HCT116 (cell line): ENCODE measurements at regions not wholly inside any gene's neighbourhood (a gene's known extent, or its start where the extent isn't known, plus 50 kb on each side); places are given as distances from the start of the nearest gene placed in this dataset.

Experiments used
- ATAC-seq: fragments of 200-7000 bp; cut with Tn5 transposase; 2 replicates; pipeline ENCODE4 v1.9.1; 2020; ENCODE audit warnings: mild to moderate bottlenecking, moderate library complexity
- BruUV-seq: library from RNA; stranded (reverse); fragments of 400-500 nt; replicated peaks from 2 replicates; lab custom pipeline; 2021; lab: Mats Ljungman, UMichigan
- CTCF ChIA-PET: fragments of 300-600 bp; sonication (Branson Sonifier 250); formaldehyde crosslinking; loops from one replicate; lab custom pipeline; 2021; ENCODE audit warnings: antibody characterized with exemption; lab: Charles Lee
- POLR2A ChIA-PET: fragments of 300-600, 350-600 bp; sonication (Branson Sonifier 250); formaldehyde crosslinking; loops from one replicate; lab custom pipeline; 2021; ENCODE audit warnings: antibody characterized with exemption; lab: Charles Lee
- RAD21 ChIA-PET, 2 experiments: fragments of 300-600 bp; sonication (Branson Sonifier 250); formaldehyde crosslinking; loops; one replicate each; lab custom pipeline; 2023; ENCODE audit warnings: low total read pairs in 2 of 2; ENCODE audit not compliant: uncharacterized antibody in 2 of 2, unreplicated experiment in 2 of 2, low non-redundant PET in 1 of 2; lab: Charles Lee
- DNase-seq: peaks from one replicate; pipeline ENCODE4 v3.0.0-alpha.2; 2010; ENCODE audit warnings: low read depth, low spot score
- H2AFZ ChIP-seq: fragments of 200-600 bp; shearing (Covaris generic), sonication (generic); 2 replicates; pipeline ENCODE4 v1.6.1; 2017; ENCODE audit warnings: low read depth, mixed run types, mixed read lengths, antibody characterized with exemption, low read length; ENCODE audit not compliant: poor library complexity, severe bottlenecking
- H3K27ac ChIP-seq: 2 replicates; pipeline ENCODE4 v1.5.1; 2012; ENCODE audit warnings: low read depth, low read length
- H3K27me3 ChIP-seq: fragments of 200-600 bp; sonication (generic); 2 replicates; pipeline ENCODE4 v1.6.1; 2016; ENCODE audit warnings: mixed run types, low read length, mixed read lengths; ENCODE audit not compliant: insufficient read depth
- H3K36me3 ChIP-seq, 2 experiments: fragments of 200-500 bp in 1 of 2; fragments of 200-600 bp in 1 of 2; sonication (Bioruptor generic) in 1 of 2; sonication (generic) in 1 of 2; 2 replicates each; pipeline versions ENCODE4 v1.5.1 to v1.6.1; 2014 to 2016; ENCODE audit warnings: low read length in 2 of 2, inconsistent platforms in 1 of 2, mixed read lengths in 1 of 2, mixed run types in 1 of 2; ENCODE audit not compliant: insufficient read depth in 2 of 2, control insufficient read depth in 1 of 2
- H3K4me1 ChIP-seq, 2 experiments: fragments of 200-600 bp in 1 of 2; sonication (generic) in 1 of 2; 2 replicates each; pipeline versions ENCODE4 v1.5.1 to v1.6.1; 2012 to 2017; ENCODE audit warnings: low read length in 2 of 2, inconsistent platforms in 1 of 2, mild to moderate bottlenecking in 1 of 2, mixed read lengths in 1 of 2, mixed run types in 1 of 2, moderate library complexity in 1 of 2; ENCODE audit not compliant: insufficient read depth in 2 of 2, control insufficient read depth in 1 of 2
- H3K4me2 ChIP-seq: fragments of 200-600 bp; sonication (generic); 2 replicates; pipeline ENCODE4 v1.6.1; 2017; ENCODE audit warnings: mixed run types, low read length, mixed read lengths
- H3K4me3 ChIP-seq, 2 experiments: fragments of 200-600 bp in 1 of 2; sonication (generic) in 1 of 2; replicated peaks in 1 of 2; 2 replicates each; pipeline ENCODE4 v1.5.1; 2011 to 2016; ENCODE audit warnings: low read length in 2 of 2, control low read depth in 1 of 2, low read depth in 1 of 2, mild to moderate bottlenecking in 1 of 2, mixed read lengths in 1 of 2, mixed run types in 1 of 2
- H3K79me2 ChIP-seq: fragments of 200-600 bp; sonication (generic); 2 replicates; pipeline ENCODE4 v1.6.1; 2017; ENCODE audit warnings: mild to moderate bottlenecking, mixed run types, low read length, moderate library complexity, mixed read lengths; ENCODE audit not compliant: insufficient read depth
- H3K9ac ChIP-seq: fragments of 200-600 bp; sonication (generic); 2 replicates; pipeline ENCODE4 v1.6.1; 2016; ENCODE audit warnings: low read length, mixed read lengths
- H3K9me2 ChIP-seq: fragments of 200-600 bp; sonication (generic), shearing (Covaris generic); 2 replicates; pipeline ENCODE4 v1.6.1; 2017; ENCODE audit warnings: mixed run types, mild to moderate bottlenecking, moderate library complexity; ENCODE audit not compliant: insufficient read depth
- H3K9me3 ChIP-seq, 2 experiments: fragments of 200-500 bp in 1 of 2; fragments of 200-600 bp in 1 of 2; sonication (Bioruptor generic) in 1 of 2; sonication (generic) in 1 of 2; 2 replicates each; pipeline ENCODE4 v1.6.1; 2014 to 2017; ENCODE audit warnings: low read length in 2 of 2, mixed read lengths in 2 of 2, inconsistent platforms in 1 of 2, low read depth in 1 of 2, mild to moderate bottlenecking in 1 of 2, mixed run types in 1 of 2, moderate library complexity in 1 of 2; ENCODE audit not compliant: control insufficient read depth in 1 of 2, insufficient read depth in 1 of 2
- H4K20me1 ChIP-seq: fragments of 200-600 bp; sonication (generic), shearing (Covaris generic); 2 replicates; pipeline ENCODE4 v1.6.1; 2017; ENCODE audit warnings: mixed run types, mild to moderate bottlenecking, moderate library complexity; ENCODE audit not compliant: insufficient read depth
- CEBPB ChIP-seq: IDR thresholded peaks from 2 replicates; pipeline ENCODE4 v1.6.1; 2012; ENCODE audit warnings: low read depth
- RAD21 ChIP-seq: IDR thresholded peaks from 2 replicates; pipeline ENCODE4 v1.6.1; 2012; ENCODE audit warnings: low read depth, mild to moderate bottlenecking
- REST ChIP-seq: IDR thresholded peaks from 2 replicates; pipeline ENCODE4 v1.6.1; 2012; ENCODE audit warnings: low read depth
- SIN3A ChIP-seq: IDR thresholded peaks from 2 replicates; pipeline ENCODE4 v1.6.1; 2012; ENCODE audit warnings: low read depth
- intact Hi-C: fragments of 100-400 bp; cut with micrococcal nuclease; formaldehyde crosslinking; loops from 2 replicates; pipeline ENCODE4 v1.10.0; 2022

DNA sequence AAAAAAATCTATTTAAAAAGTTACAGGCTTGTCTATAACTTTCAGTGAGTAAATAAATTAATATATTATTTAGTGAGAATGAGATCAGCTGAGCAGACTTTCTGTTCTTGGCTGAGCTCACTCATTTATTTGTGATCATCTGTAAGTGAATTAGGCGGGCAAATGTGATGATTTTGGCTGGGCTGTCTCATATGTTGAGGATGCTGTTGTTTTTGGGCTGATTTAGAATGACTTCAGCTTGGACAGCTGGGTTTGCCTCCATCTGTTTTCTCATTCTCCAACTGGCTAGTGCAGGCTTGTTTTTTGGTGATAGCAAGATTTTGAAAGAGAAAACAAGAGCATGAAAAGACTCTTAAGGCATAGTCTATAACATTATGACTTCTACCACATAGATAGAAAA lies 475.8 kb upstream of the OLFM3 start:
- ChIA-PET CTCF (no interaction called here), POLR2A (no interaction called here), RAD21 (no interaction called here)
- Histone ChIP-seq H3K27me3 (no peaks in the 10 kb centered on the region), H3K9me2 (no peaks in the 10 kb centered on the region), H3K79me2 (no peaks in the 10 kb centered on the region), H3K4me3 (no peak overlapping the region), H3K36me3 (no peaks in the 10 kb centered on the region), H3K9me3 (no peaks in the 10 kb centered on the region), H3K27ac (no peak overlapping the region), H2AFZ (no peak overlapping the region), H4K20me1 (no peaks in the 10 kb centered on the region), H3K4me1 (no peaks in the 10 kb centered on the region), H3K9ac (no peak overlapping the region), H3K4me2 (no peak overlapping the region)
- no TSS peak for BruUV-seq
- TF ChIP-seq RAD21 (no peak), CEBPB (no peak)
- DNase-seq: no peak
- intact Hi-C loops: no loop called here
- ATAC-seq: no peak

- BruUV-seq: no TSS peak
- no peaks in the 10 kb centered on the region for H3K27me3 ChIP-seq
- no peak overlapping the region for H3K4me3 ChIP-seq
- no peaks in the 10 kb centered on the region for H3K79me2 ChIP-seq
- no peak for TF ChIP-seq REST
- no peak for TF ChIP-seq SIN3A
- ATAC-seq (no peak), DNase-seq (no peak)
- H3K9me2 ChIP-seq: no peaks in the 10 kb centered on the region
- no peak overlapping the region for H3K27ac ChIP-seq
- RAD21 ChIA-PET: no interaction called here
- no peaks in the 10 kb centered on the region for H4K20me1 ChIP-seq
- CTCF ChIA-PET: no interaction called here
- H3K4me1 ChIP-seq: no peaks in the 10 kb centered on the region
- H2AFZ ChIP-seq: no peak overlapping the region
- intact Hi-C loops: no loop called here
- POLR2A ChIA-PET: no interaction called here
- H3K36me3 ChIP-seq: no peaks in the 10 kb centered on the region
- H3K4me2 ChIP-seq: no peak overlapping the region
- no peak overlapping the region for H3K9ac ChIP-seq
- no peaks in the 10 kb centered on the region for H3K9me3 ChIP-seq
Measured at GRCh38 chr1:102470767-102471166, 474.0 kb upstream of the OLFM3 start.
